BLaER1 treated with 17β-estradiol and CSF1 and Interleukin-3, amounts not matched to agents 10 nM and 100 nM (cell line): ENCODE measurements at regions not wholly inside any gene's neighbourhood (a gene's known extent, or its start where the extent isn't known, plus 50 kb on each side); places are given as distances from the start of the nearest gene placed in this dataset.
"Not testable (repeated sequence)": the region's sequence is repeated elsewhere in the genome, so short reads cannot be mapped to it uniquely, and the experiment has no call there.

ENCODE experiments used
- H3K27ac ChIP-seq, 11 experiments: shearing (Covaris generic); formaldehyde crosslinking; 2 replicates each; pipeline ENCODE4 v1.8.1; 2022
- H3K27me3 ChIP-seq, 11 experiments: shearing (Covaris generic); formaldehyde crosslinking; 2 replicates each; pipeline ENCODE4 v1.8.1; 2022
- H3K36me3 ChIP-seq, 11 experiments: shearing (Covaris generic); formaldehyde crosslinking; 2 replicates each; pipeline ENCODE4 v1.8.1; 2022
- H3K4me1 ChIP-seq, 10 experiments: shearing (Covaris generic); formaldehyde crosslinking; 2 replicates each; pipeline ENCODE4 v1.8.1; 2022
- H3K4me2 ChIP-seq, 11 experiments: shearing (Covaris generic); formaldehyde crosslinking; 2 replicates each; pipeline ENCODE4 v1.8.1; 2022
- H3K4me3 ChIP-seq, 10 experiments: shearing (Covaris generic); formaldehyde crosslinking; 2 replicates each; pipeline ENCODE4 v1.8.1; 2022
- H3K9ac ChIP-seq, 11 experiments: shearing (Covaris generic); formaldehyde crosslinking; 2 replicates each; pipeline ENCODE4 v1.8.1; 2022
- H3K9me3 ChIP-seq, 11 experiments: shearing (Covaris generic); formaldehyde crosslinking; replicated peaks in 1 of 11; 2 replicates each; pipeline ENCODE4 v1.8.1; 2022
- H4K20me1 ChIP-seq, 11 experiments: shearing (Covaris generic); formaldehyde crosslinking; 2 replicates each; pipeline ENCODE4 v1.8.1; 2022
- Cebpa-rat ChIP-seq, 11 experiments: shearing (Covaris generic); IDR thresholded peaks; 2 replicates each; pipeline ENCODE4 v1.8.1; 2022

DNA sequence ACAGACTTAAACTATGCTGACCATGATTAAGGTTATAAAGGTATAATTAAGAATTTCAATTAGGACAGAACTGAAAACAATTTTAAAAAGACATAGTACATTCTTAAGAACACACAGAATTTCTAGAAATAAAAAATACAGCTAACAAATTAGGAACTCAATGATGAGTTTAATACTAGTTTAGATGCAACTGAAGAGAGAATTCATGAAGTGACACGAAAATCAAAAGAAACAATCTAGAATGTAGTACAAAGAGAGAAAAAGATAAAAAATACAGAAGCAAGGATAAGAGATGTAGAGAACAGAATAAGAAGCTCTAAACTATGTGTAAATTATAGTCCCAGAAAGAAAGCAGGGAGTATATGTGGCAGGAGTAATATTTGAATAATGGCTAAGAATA lies 187.8 kb upstream of the KRR1 start:
- H3K9ac ChIP-seq: no peak overlapping the region
- no peak overlapping the region for H3K27ac ChIP-seq
- no peaks in the 10 kb centered on the region for H3K9me3 ChIP-seq

GRCh38 chr12:75698052-75698451 lies 186.6 kb upstream of the KRR1 start:
- no peaks in the 10 kb centered on the region for H3K9me3 ChIP-seq
- no peaks in the 10 kb centered on the region for H4K20me1 ChIP-seq
- no peak for TF ChIP-seq Cebpa-rat (IDR thresholded peaks at IDR 0.05)
- no peak overlapping the region for H3K9ac ChIP-seq
- no peak overlapping the region for H3K4me2 ChIP-seq
- no peak overlapping the region for H3K27ac ChIP-seq
- no peak overlapping the region for H3K4me3 ChIP-seq
- no peaks in the 10 kb centered on the region for H3K27me3 ChIP-seq
- peaks cover 0 to 5% (median 0%) of the 10 kb centered on the region in 10 experiments; a peak in 2 of 20 replicates for H3K4me1 ChIP-seq
- no peaks in the 10 kb centered on the region for H3K36me3 ChIP-seq

More for the DNA sequence above, 187.8 kb upstream of the KRR1 start:
- no peaks in the 10 kb centered on the region for H3K36me3 ChIP-seq
- H3K27me3 ChIP-seq: no peaks in the 10 kb centered on the region
- no peak overlapping the region for H3K4me2 ChIP-seq
- TF ChIP-seq Cebpa-rat (IDR thresholded peaks at IDR 0.05): no peak
- H3K4me1 ChIP-seq: peaks cover 0 to 7% (median 0%) of the 10 kb centered on the region in 10 experiments; a peak in 5 of 20 replicates
- no peaks in the 10 kb centered on the region for H4K20me1 ChIP-seq
- no peak overlapping the region for H3K4me3 ChIP-seq

GRCh38 chr12:75695926-75696325 lies 184.5 kb upstream of the KRR1 start:
- H3K4me2 ChIP-seq: no peak overlapping the region
- no peaks in the 10 kb centered on the region for H3K27me3 ChIP-seq
- 0 out of 22 replicates have a peak, but pooled peaks cover 0 to 3% (median 0%) of the 10 kb centered on the region in 11 experiments for H3K9me3 ChIP-seq
- no peak for TF ChIP-seq Cebpa-rat (IDR thresholded peaks at IDR 0.05)
- H3K9ac ChIP-seq: no peak overlapping the region
- no peak overlapping the region for H3K27ac ChIP-seq
- H4K20me1 ChIP-seq: no peaks in the 10 kb centered on the region
- no peaks in the 10 kb centered on the region for H3K4me1 ChIP-seq
- H3K4me3 ChIP-seq: no peak overlapping the region
- no peaks in the 10 kb centered on the region for H3K36me3 ChIP-seq

GRCh38 chr12:75694534-75695268 lies 183.3 kb upstream of the KRR1 start:
- Histone ChIP-seq H4K20me1 (no peaks in the 10 kb centered on the region), H3K36me3 (no peaks in the 10 kb centered on the region), H3K4me1 (peaks cover 0 to 12% (median 10%) of the 10 kb centered on the region in 10 experiments; a peak in 14 of 20 replicates), H3K4me3 (no peak overlapping the region), H3K9ac (no peak overlapping the region), H3K27ac (no peak overlapping the region), H3K4me2 (no peak overlapping the region), H3K27me3 (no peaks in the 10 kb centered on the region), H3K9me3 (0 out of 22 replicates have a peak, but pooled peaks cover 0 to 3% (median 0%) of the 10 kb centered on the region in 11 experiments)
- TF ChIP-seq Cebpa-rat (IDR thresholded peaks at IDR 0.05): no peak

DNA sequence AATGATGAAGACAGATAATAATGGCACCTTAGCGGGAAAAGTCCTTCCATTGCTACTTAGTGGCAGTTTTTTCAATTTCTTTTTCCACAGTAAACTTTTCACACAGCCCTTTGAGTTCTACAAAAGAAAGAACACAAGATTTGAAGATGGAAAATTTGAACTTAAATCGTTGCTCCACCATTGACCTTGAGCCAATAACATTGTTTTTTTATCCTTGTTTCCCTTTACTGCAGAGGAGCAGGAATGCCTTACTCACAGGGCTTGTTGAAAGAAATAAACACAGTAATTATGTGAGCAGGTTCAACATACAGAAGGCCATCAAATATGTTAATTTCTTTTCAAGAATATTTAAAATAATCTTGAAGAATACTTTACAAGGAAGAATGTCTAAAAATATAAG lies 181.5 kb upstream of the KRR1 start:
- peaks cover 0 to 23% (median 16%) of the 10 kb centered on the region in 10 experiments; a peak in 14 of 20 replicates for H3K4me1 ChIP-seq
- H4K20me1 ChIP-seq: no peaks in the 10 kb centered on the region
- H3K9me3 ChIP-seq: peaks cover 0 to 3% (median 0%) of the 10 kb centered on the region in 11 experiments; a peak in 1 of 22 replicates
- H3K27me3 ChIP-seq: no peaks in the 10 kb centered on the region
- no peak for TF ChIP-seq Cebpa-rat (IDR thresholded peaks at IDR 0.05)
- H3K36me3 ChIP-seq: no peaks in the 10 kb centered on the region
- H3K9ac ChIP-seq: no peak overlapping the region
- H3K27ac ChIP-seq: no peak overlapping the region
- H3K4me3 ChIP-seq: no peak overlapping the region
- no peak overlapping the region for H3K4me2 ChIP-seq

- Histone ChIP-seq H3K4me2 (peak overlapping the region in 9 of 11 experiments; percentile 8 to 77 (median 64); a peak in 15 of 22 replicates), H3K27ac (0 out of 22 replicates have a peak overlapping the region, but pooled peaks of 1 of the 11 experiments have one; percentile 24), H3K9me3 (peaks cover 0 to 3% (median 0%) of the 10 kb centered on the region in 11 experiments; a peak in 1 of 22 replicates), H3K27me3 (no peaks in the 10 kb centered on the region), H3K9ac (no peak overlapping the region), H4K20me1 (no peaks in the 10 kb centered on the region), H3K4me3 (no peak overlapping the region), H3K4me1 (peaks cover 0 to 23% (median 16%) of the 10 kb centered on the region in 10 experiments; a peak in 14 of 20 replicates), H3K36me3 (no peaks in the 10 kb centered on the region)
- TF ChIP-seq Cebpa-rat (IDR thresholded peaks at IDR 0.05): no peak
Observed at GRCh38 chr12:75690296-75690955, 179.0 kb upstream of the KRR1 start.

DNA sequence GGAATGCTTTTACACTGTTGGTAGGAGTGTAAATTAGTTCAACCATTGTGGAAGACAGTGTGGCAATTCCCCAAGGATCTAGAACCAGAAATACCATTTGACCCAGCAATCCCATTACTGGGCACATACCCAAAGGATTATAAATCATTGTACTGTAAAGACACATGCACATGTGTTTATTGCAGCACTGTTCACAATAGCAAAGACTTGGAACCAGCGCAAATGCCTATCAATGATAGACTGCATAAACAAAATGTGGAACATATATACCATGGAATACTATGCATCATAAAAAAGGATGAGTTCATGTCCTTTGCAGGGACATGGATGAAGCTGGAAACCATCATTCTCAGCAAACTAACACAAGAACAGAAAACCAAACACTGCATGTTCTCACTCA lies 174.8 kb upstream of the KRR1 start:
- H4K20me1 ChIP-seq, H3K9me3 ChIP-seq, H3K27me3 ChIP-seq: not testable (repeated sequence)

GRCh38 chr12:75685617-75686225 lies 174.3 kb upstream of the KRR1 start:
- Histone ChIP-seq H3K27me3 (no peaks in the 10 kb centered on the region), H3K4me2 (no peak overlapping the region), H3K9me3 (peaks cover 0 to 6% (median 0%) of the 10 kb centered on the region in 11 experiments; a peak in 1 of 22 replicates), H3K9ac (no peak overlapping the region), H4K20me1 (no peaks in the 10 kb centered on the region), H3K27ac (no peak overlapping the region), H3K4me3 (no peak overlapping the region), H3K4me1 (peaks cover 0 to 37% (median 26%) of the 10 kb centered on the region in 10 experiments; a peak in 14 of 20 replicates), H3K36me3 (no peaks in the 10 kb centered on the region)
- no peak for TF ChIP-seq Cebpa-rat (IDR thresholded peaks at IDR 0.05)

More for the DNA sequence above, 174.8 kb upstream of the KRR1 start:
- not testable (repeated sequence) for H3K27ac ChIP-seq, H3K36me3 ChIP-seq, H3K4me2 ChIP-seq, H3K4me3 ChIP-seq, H3K9ac ChIP-seq
- peaks cover 0 to 38% (median 26%) of the 10 kb centered on the region in 10 experiments; a peak in 14 of 20 replicates for H3K4me1 ChIP-seq
